ENCODE measurements at regions not wholly inside any gene's neighbourhood (a gene's known extent, or its start where the extent isn't known, plus 50 kb on each side); places are given as distances from the start of the nearest gene placed in this dataset.

DNA sequence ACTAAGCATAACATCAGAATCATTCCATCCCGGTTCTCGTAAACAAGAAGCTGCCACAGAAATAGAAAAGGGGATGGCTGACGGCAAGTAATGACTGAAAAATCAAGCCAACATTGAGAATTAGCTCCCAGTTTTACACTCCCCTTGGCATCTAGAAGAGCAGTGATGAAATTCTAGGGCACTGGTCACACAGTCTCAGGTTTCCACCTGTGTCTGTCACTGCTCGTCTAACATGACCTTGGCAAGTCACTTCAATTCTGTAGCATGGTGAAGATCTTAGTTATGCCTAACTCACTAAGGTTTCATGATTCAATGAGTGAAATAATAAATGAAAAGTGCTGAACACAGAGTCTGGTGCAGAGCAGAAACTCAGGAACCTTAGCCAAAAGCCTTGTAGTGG is 272.3 kb upstream of the ARRDC4 start:
- DNase-seq = no peak

DNA sequence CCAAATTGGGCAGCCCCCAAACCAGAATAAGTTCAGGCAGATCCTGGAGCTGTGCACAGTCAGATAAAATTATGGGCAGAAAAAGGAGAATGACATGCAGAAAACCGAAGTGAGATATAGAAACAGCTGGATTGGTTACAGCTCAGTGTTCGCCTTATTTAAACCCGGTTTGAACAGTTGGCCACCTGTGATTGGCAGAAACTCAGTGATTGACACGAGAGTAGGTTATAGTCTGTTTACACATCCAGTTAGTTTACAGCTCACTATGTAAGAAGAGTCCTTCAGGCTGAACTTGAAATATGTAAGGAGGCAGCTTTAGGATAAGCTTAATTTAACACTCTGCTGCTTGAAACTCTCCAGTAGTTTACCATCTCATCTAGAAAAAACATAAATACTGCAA is 271.6 kb upstream of the ARRDC4 start:
- DNase-seq = no peak

DNA sequence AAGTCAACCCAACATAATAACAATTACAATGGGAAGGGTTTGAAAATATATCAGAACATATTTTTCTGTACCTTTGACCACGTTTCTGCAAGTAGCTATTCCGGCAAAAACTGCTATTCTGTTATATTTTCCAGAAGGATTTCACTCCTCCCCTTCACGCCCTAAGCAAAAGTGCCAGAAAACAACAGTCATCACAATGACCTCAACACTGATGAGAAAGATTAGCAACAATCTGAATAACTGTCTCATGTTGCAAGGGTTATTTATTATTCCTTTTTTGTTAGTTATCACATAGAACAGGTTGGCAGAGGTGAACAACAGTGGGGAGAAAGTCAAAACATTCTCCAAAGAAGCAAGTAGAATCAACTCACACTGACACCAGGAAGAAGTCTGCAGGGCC is 269.4 kb upstream of the ARRDC4 start:
- DNase-seq = no peak

DNA sequence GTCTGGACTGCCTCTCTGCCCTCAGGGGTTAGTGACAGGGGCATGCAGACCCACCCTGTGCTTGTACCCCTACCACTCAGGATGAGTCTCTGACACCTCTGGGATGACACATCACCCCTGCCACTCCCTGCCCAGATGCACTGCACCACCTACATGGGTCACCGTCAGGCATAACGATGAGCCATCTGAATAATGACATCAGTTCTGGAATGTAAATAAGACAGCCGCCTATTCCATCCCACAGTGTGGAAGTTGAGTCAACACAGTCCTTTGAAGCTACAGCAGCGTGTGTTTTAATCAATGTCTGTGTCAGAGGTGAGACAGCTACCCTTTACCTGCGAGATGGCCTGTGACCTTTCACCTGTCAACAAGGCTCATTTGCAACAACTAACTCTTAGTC is 268.7 kb upstream of the ARRDC4 start:
- peak in 1 of 56 donors; percentile 5 for DNase-seq

DNA sequence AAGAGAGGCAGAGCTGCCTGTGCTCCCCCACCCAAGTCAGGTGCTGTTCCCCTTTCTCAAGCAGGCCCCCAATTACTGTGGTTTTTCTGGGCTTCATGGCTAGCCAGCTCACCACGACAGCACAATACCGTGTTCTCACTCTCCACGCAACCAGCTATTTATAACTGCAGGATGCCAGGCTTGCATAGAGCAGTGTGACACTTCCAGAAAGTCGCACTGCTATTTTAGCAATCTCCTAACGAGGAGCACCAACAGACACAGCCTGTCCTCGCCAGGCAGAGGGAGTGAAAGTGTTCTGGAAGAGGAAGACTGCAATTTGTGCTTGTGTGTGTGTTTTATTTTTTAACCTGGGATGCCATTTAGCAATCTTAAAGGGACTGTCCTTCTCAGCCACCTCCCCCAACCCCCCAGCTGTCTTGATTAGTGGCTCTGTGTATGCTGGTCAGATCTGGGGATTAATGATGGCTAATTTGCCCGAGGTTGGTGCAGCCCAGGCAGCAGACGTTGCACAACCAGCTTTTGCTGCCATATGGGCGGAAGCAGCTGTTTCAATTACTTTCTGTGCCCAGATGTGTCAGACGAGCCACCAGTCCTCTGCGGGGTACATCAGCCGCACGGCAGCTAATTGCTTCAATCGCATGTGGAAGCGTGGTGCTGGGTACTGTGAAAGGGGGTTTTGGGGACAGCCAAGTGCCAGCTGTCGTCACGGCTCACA is 268.0 kb upstream of the ARRDC4 start:
- peak in 33 of 56 donors; percentile 4 to 74 (median 39) for DNase-seq

DNA sequence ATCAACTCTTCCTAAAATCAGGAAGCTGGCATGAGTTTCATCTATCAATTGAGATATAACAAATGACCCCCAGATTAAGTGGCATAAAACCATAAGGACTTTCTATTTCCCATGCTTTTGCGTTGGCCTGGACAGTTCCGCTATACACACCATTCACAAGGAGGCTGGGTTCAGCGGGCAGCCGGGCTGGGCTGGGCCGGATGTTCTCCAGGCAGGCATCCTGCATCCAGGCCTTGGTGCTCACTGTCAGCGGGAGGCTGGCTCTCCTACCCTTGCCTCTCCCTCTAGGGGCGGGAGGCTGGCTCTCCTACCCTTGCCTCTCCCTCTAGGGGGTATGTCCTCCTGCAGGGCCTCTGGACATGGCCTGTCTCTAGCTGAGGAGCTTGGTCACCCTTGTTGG is 266.0 kb upstream of the ARRDC4 start:
- no peak for DNase-seq

DNA sequence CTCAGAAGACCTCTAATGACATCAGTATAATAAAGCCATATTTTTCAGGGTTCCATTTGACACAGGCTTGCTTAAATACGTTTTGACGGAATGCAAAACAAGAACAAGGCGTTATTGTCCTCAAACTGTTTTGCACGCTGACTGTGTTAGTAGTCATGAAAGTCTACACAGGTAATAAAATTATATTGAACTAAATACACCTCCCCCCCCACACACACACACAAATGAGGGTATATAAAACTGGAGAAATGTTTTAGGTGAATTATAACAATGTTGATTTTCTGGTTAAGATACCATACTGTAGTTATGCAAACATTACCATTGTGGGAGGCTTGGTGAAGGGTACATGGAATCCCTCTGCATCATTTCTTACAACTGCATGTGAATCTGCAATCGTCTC is 257.1 kb upstream of the ARRDC4 start:
- DNase-seq = no peak

DNA sequence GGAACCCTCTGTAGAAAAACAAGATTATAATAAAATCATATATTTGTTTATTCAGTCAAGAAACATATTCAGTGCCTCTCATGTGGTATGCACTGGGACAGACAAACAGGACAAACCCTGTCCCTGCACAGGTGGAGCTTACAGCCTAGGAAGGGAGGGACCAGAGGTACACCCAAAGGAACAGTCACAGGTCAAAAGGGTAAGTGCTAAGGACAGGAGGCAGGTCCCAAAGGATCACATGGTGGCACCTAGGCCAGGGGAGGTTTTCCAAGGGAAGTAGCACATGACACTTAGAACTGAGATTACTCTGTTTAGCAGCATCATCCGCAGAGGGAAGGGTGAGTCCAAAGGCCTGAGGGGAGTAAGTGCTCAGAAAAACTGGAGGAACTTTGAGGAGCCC is 254.4 kb upstream of the ARRDC4 start:
- no peak for DNase-seq

DNA sequence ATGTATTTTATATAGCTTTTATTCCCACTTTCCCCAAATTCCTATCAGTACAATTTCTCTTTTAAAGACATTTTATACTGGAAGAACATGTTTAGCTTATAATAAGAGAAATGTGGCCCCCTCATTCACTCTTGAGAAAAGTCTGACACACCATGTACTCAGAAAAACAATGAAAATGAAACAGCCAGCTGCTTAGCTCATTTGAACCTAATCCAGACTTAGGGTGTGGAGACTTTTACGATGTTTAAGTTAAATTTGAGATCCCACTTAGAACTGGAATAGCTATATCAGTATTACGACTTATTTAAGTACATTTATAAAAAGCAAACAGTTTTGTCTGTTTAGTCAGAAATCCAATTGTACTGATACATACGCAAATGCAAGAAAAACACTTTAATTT is 252.3 kb upstream of the ARRDC4 start:
- DNase-seq = no peak

DNA sequence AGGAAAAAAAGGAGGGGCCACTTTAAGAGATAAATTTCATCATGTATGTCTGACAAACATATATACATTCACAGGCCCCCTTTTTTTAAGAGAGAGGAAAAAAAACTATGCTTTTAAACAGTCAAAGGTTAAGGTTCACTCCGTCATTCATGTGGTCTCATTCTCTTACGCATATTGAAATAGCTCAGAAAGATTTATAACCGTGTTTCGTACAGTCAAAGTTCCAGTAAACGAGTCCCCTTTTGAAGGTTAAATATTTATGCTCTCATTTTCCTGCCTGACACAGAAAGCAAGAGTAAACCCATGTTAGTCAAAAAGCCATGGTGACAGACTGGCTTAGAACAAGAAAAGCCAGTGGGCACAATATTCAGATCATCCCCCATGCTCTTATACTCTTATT is 248.0 kb upstream of the ARRDC4 start:
- no peak for DNase-seq

DNA sequence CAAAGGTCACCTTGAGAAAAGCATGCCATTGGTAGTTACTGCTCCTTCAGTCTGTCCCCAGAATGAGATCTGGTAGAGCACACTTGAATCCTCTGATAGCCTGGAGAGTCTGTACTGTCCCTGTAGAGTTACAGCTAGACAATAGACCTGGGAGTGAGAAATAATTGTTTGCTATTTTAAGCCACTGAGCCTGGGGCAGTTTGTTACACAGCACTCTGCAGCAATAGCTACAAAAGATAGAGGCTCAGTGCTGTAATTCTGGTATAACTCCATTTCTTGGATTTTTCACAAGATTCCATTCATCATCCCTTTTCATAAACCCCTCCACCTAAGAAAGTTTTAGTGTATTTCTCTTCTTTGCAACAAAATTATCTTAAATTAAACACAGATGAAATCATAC is 242.7 kb upstream of the ARRDC4 start:
- DNase-seq = no peak

DNA sequence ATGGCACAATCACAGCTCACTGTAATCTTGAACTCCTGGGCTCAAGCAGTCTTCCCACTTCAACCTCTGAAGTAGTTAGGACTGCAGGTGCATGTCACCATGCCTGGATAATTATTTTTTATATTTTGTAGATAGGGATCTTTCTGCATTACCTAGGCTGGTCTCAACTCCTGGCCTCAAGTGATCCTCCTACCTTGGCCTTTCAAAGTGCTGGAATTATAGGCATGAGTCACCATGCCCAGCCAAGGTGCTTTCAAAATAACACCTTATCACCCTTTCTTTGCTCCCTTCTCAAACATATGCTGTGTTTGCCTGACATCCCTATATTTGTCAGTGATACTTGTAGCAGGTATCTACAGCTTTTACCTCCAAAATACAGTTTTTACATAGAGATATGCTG is 242.0 kb upstream of the ARRDC4 start:
- no peak for DNase-seq

DNA sequence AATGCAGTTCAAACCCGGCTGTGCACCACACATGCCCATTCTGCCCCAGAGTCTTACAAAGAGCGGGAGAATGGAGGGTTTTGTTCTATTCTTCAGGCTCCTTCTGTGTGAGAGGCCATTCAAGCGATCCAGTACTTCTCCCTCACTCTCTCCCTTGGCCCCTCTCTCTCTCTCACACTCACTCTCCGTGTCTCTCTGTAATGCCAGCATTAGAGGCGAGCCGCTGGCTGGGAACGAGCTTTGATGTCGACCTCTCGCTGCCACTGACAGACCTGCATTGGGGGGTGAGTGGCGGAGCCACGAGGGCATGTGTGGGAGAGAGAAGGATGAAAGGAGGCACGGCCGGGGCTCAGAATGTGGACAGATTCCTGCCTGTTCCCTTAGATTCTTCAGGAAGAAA is 231.7 kb upstream of the ARRDC4 start:
- DNase-seq = peak in 29 of 56 donors; percentile 3 to 57 (median 19)

DNA sequence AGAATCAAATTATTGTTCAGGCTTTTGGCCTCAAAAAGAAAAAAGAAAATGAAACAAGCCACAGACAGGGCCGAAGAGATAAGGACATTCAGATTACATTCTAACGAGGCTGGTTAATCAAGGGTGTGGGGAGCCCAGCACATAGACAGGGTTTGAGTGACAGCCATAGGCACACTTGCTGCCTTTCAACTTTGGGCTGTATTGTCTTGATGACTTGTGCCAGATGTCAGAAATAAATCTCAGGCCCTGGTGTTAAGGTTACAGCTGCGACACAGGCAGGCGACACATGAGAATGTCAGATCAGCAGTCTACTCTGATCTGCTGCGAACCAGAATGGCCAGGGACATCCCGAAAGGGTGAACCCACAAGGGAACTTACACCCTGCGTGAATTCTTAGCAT is 231.2 kb upstream of the ARRDC4 start:
- DNase-seq = no peak

DNA sequence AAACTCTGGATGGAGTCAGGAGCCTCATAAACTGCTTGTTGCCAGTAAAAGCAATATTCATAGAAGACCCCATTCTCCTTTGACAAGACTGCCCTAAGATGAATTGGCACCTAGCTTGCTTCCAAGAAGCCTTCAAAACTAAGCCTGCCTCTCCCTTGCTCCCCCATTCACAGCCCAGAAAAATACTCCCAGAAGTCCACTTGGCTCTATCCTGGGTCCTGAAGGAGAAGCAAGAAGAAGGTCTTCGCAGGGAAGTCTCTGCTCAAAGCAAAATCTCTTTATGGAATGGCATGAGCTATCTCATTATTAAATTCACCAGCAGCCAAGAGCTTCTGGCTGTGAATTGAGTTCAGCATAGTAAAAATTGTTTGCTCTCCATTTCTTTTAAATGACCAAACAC is 230.2 kb upstream of the ARRDC4 start:
- DNase-seq = no peak

DNA sequence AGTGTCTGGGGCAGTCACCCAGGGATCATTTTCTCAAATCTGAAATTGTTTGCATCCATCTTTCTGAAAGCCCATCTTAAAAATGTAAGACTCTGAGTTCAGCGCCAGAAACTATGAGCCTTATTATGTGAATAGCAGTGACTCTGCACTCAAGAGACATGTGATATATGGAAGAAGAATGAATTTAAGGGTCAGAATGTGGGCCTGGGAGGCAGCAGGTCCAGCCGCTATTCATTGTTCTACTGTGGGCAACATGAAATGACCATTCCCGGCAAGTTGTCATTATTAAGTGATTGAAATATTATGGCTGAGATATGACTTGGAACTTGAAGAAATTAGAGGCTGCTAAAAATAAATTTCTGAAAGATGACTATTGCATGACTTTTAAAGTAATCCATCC is 228.6 kb upstream of the ARRDC4 start:
- no peak for DNase-seq

DNA sequence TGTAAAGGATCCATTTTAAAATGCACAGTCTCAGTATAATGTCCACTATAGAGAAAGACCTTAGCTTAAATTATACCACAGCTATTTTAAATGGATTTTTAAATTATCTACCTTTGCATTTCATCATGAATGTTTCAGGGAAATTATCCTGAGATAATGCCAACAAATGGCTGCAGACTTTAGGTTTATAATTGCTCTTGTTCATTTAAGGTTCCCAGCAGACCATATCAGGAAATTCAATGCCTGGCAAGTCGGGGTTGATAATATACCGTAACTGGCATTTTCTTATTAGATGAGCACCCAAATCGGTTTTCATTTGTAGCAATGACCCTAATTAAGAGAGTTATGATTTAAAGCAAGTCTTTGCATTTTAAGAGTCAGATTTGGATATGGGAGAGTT is 227.1 kb upstream of the ARRDC4 start:
- DNase-seq = no peak

DNA sequence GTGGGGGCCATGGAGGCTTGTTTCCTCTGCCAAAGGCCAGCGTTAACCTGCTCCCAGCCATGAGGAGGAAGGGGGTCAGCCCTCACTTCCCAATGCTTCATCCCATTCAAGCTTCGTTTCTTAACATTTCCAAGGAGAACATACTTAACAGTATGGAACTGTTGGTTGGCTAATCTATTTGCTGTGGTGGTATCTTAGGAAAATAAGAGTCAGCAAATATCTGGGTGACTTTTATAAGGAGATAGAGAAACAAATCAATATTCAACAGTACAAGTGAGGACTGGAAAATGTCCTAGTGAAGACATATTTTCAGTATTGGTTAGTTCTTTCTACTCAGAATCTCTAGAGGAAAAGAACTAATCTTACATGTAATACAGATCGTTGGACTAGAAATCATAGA is 223.8 kb upstream of the ARRDC4 start:
- no peak for DNase-seq

DNA sequence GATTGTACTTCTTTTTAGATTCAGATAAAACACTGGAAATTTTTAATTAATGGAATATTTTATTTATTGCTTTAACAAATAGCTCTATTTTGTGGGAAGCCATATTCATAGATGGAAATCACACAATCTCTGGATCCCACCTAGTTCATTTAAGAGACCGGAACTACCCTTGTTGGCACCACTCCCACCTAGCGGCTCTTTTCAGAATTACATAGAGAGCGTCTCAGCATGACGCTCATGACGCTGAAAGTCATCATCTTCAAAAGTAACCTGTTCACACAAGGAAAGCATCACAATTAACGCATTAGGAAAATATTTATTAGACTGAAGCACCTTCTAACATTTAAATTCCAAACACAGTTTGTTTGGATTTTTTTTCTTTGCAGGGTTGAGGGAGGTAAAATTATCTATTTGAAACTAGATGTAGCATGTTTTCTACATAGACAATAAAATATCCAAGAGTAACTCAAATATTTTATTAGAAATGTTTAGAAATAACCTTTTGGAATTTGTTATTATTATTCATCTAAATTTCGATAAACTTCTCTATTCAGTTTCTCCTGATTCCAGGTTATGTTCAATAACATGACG is 214.9 kb upstream of the ARRDC4 start:
- no peak for DNase-seq

DNA sequence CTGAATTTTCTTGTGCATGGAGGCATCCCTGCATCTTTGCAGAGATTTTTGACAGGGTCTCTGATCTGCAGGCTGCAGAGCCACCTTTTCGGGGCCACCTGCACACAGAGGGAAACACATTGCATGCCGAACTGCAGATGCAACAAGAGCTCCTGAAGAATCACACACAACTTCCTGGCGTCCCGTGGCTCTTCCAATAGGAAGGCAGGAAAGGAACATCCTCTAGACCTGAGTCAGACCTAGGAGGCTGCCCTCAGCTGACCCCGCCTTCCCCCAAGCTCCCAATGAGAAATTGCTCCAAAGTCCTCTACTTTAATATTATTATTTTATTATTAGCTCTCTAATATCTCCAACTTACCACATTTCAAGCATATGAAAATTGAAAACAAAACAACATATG is 213.2 kb upstream of the ARRDC4 start:
- DNase-seq = no peak

DNA sequence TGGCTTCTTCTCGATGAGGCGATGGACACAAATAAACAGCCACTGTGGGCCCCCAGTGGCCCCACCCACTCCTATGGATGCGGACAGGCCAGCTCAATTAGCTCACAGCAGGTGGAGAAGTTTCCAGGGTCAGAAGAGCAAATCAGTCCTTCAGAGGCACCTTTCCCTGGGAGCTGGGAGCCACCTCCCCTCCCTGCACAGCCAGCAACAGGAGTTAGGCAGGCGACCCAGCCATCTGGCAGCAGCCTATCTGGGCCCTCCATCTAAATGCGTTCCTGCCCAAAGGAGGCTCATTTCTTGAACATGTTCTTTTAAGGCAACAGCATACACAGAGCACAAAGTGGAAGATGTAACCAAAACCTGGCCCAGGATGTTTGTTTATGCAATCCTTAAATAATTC is 211.9 kb upstream of the ARRDC4 start:
- DNase-seq = no peak

DNA sequence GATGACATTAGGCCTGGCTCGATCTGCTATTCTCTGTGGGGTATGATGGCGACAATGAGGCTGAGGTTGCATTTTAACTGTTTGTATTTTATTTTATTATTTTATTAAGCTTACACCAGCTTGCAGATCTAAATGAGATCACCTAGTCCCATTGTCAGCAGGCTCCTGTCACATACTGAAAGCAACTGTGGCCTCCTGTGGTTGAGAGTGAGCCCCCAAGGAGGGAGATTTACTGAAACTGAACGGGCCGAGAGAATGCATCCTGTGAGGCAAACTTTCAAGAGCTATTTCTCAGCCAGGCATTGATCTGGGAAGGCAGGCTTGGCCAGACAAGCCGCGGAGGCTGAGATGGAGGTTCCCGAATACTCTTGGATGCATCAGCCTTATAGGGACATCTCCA is 210.4 kb upstream of the ARRDC4 start:
- DNase-seq = no peak

DNA sequence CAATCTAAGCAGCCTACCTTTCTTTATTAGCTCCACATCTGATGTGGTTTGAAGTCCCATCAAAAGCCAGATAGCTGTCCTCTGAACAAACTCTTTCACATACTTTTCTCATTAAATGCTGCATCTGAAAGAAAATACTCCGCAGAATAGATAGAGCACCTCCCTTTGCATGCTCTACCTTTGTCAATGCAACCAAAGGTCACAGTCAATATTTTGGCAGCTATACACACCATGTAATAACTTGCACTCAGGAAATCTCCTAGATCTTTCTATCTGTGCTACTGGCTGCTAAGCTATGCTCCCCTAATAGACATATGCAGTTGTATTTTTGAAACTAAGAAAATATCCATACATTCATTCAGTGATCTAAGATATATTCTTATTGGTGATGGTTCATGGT is 204.8 kb upstream of the ARRDC4 start:
- DNase-seq = no peak

DNA sequence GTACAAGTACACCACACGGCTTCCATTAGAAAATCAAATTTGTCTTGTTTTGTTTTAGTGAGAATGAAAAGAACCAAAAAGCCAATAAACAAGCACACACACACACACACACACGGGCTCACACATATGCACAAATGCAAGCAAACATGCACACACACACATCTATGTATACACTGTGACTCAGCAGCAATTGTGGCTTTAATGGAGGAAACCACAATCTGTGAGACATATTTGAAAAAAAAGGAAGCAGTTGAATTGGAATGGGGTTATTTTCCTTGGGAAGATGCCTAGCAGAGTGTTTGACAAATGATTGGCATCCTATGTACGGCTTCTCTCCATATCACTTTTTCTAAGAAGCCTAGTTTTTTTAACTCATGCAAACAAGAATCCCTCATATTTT is 201.1 kb upstream of the ARRDC4 start:
- no peak for DNase-seq

Measured in amygdala (tissue), 56 donors.